HG02840 (cell line): ENCODE measurements at regions not wholly inside any gene's neighbourhood (a gene's known extent, or its start where the extent isn't known, plus 50 kb on each side); places are given as distances from the start of the nearest gene placed in this dataset.
"Not testable (repeated sequence)": the region's sequence is repeated elsewhere in the genome, so short reads cannot be mapped to it uniquely, and the experiment has no call there.

Experiments
- ATAC-seq: cut with Tn5 transposase; IDR thresholded peaks from one replicate; pipeline ENCODE4 v1.9.1; 2021; ENCODE audit warnings: mild to moderate bottlenecking, moderate library complexity, moderate number of reproducible peaks; ENCODE audit not compliant: unreplicated experiment, low FRiP score

- no peak for ATAC-seq
Observed at GRCh38 chr17:71511266-71511995, 609.4 kb upstream of the SOX9 start.

DNA sequence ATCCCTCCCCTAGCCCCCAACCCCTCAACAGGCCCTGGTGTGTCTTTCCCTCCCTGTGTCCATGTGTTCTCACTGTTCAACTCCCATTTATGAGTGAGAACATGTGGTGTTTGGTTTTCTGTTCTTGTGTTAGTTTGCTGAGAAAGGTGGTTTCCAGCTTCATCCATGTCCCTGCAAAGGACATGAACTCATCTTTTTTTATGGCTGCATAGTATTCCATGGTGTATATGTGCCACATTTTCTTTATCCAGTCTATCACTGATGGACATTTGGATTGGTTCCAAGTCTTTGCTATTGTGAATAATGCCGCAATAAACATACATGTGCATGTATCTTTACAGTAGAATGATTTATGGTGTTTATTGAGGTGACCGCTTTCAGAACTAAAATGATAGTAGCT, 607.1 kb upstream of the SOX9 start:
- not testable (repeated sequence) for ATAC-seq

- ATAC-seq, result no peak
Observed at GRCh38 chr17:71516149-71516548, 604.7 kb upstream of the SOX9 start.

- ATAC-seq, result no peak
Observed at GRCh38 chr17:71519285-71519684, 601.5 kb upstream of the SOX9 start.

- ATAC-seq, result no peak
Observed at GRCh38 chr17:71521724-71522123, 599.1 kb upstream of the SOX9 start.

DNA sequence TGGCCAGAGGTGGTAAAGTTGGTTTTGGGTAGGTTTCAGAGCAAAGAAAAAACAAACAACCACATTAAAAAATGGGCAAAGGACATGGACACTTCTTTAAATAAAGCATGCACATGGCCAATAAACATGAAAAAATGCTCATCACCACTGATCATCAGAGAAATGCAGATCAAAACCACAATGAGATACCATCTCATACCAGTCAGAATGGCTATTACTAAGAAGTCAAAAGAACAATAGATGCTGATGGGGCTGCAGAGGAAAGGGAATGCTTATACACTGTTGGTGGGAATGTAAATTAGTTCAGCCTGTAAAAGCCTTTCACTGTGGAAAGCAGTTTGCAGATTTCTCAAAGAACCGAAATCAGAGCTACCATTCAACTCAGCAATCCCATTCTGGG, 598.4 kb upstream of the SOX9 start:
- no peak for ATAC-seq

DNA sequence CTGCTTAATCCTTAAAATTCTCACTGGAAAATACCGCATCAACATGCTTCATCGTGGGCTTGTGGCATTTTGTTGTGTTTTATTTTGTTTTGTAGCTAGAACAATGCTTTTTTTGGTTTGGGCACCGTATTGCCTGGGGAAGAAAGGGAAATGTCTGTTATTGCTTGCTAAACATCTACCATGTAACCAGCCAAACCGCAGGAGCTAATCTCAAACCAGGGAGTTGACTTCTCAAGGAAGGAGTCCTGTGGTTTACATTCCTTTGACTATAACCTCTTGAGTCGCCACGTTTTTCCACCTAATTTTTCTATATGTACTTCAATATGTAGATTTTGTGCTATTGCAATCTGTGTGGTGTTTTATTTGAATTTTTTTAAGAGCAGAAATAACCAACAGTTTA, 593.5 kb upstream of the SOX9 start:
- no peak for ATAC-seq

GRCh38 chr17:71528210-71528609, 592.6 kb upstream of the SOX9 start:
- ATAC-seq, result no peak

DNA sequence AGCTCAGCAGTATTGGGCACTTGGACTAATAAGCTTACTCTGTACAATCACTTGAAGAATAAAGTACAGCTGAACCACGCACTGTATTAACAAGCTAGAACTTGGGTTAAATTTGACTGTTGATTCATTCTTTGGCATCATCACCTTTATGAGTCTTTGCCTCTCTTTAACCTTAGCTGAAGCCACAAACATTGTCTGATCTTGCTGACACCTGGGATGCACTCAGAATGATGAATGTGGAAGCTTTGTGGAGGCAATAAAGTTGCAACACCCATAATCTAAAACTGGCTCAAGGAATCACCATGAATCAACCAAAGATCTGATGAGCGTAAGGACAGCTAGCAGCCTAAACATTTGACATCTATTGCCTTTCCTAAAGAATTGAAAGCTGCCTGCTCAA, 590.6 kb upstream of the SOX9 start:
- no peak for ATAC-seq

- ATAC-seq, result no peak
Observed at GRCh38 chr17:71535321-71535720, 585.5 kb upstream of the SOX9 start.

GRCh38 chr17:71546419-71546818, 574.4 kb upstream of the SOX9 start:
- ATAC-seq, result no peak

- no peak for ATAC-seq
Observed at GRCh38 chr17:71547904-71548303, 572.9 kb upstream of the SOX9 start.

DNA sequence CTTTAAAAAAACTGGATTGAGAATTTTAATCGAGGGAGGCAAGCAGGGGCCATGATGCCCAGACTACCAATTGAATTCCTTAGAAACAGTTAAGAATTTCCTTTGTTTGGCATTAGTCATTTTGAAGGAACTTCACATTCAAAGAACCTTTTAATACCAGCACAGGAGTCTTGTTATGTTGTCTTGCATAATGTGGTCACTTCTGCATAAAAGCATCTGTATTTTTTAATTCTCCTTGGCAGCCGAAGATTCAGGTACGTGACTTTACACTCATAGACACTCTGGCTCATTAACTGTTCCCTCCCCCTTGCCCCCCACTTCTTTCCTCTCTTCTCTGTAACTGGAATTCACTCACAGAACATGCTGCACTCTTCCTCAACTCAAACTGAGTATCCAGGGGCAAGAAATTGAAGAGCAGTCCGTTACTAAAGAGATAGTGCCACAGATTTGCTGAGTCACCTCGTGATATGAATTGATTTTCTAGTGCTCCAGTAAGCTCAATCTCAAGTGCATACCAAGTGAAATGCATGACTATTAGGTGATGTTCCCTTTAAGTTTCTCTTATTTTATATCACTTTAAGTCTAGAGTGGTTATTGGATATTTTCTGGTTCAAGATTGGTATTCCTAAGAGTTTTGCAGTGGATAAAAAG, 572.2 kb upstream of the SOX9 start:
- no peak for ATAC-seq

GRCh38 chr17:71550675-71551074, 570.1 kb upstream of the SOX9 start:
- no peak for ATAC-seq

DNA sequence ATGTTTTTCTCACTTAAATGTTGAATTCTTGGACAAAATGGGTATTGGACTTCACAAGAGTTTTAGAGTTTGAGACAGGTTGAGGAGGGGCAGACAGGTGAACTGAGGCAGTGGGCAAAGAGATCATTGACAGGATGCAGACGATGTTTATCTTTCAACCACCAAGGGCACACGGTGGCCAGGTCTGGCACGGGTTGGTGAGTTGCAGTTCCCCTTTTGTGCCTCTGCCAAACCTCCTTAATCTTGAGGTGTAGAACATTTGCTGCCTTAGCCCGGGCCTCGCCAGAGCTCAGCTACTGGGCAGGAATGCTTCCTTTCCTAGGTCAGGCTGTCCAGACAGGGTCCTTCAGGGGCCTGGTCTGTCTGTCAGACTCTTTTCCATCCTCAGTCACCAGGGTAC, 567.4 kb upstream of the SOX9 start:
- no peak for ATAC-seq

GRCh38 chr17:71558901-71559300, 561.9 kb upstream of the SOX9 start:
- ATAC-seq, result no peak

- no peak for ATAC-seq
Observed at GRCh38 chr17:71572343-71572742, 548.5 kb upstream of the SOX9 start.

- ATAC-seq, result no peak
Observed at GRCh38 chr17:71578446-71578845, 542.4 kb upstream of the SOX9 start.

- ATAC-seq, result no peak
Observed at GRCh38 chr17:71580220-71580619, 540.6 kb upstream of the SOX9 start.

GRCh38 chr17:71585540-71585939, 535.3 kb upstream of the SOX9 start:
- no peak for ATAC-seq

DNA sequence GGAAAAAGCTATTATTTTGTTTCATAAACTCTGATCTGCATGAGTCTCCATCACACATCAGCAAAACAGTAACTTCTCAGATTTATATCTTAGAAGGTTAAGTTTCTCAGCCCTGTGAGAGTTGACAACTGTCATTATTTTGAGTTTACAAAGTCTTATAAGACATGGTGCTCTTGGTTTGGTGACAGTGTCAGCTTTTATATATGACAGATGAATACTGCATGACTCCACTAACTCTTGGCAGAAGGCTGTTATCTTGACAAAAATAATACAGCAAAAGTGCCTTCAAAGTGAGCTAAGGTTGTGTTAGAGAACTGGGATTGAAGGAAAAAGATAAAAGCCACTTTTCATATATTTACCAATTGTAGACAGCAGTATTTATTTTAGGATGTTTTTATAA, 528.4 kb upstream of the SOX9 start:
- ATAC-seq, result no peak

- ATAC-seq, result no peak
Observed at GRCh38 chr17:71593078-71593477, 527.7 kb upstream of the SOX9 start.
